HepG2 (cell line): ENCODE measurements at regions not wholly inside any gene's neighbourhood (a gene's known extent, or its start where the extent isn't known, plus 50 kb on each side); places are given as distances from the start of the nearest gene placed in this dataset.

ENCODE experiments used
- ATAC-seq: fragments of 200-7000 bp; cut with Tn5 transposase; 3 replicates; pipeline ENCODE4 v1.9.1; 2020; ENCODE audit warnings: mild to moderate bottlenecking, moderate library complexity
- BruUV-seq: library from RNA; stranded (reverse); fragments of 400-500 nt; replicated peaks from 2 replicates; lab custom pipeline; 2021; lab: Mats Ljungman, UMichigan
- CTCF ChIA-PET: fragments of 300-600 bp; formaldehyde crosslinking; extraction: SDS; loops from one replicate; lab custom pipeline; 2021; ENCODE audit warnings: low total read pairs, inconsistent platforms, low intra/inter-chr PET ratio; lab: Yijun Ruan, JAX
- POLR2A ChIA-PET: fragments of 350-600 bp; sonication (Branson Sonifier 250); formaldehyde crosslinking; loops from one replicate; lab custom pipeline; 2020; ENCODE audit warnings: antibody characterized with exemption, inconsistent platforms; lab: Yijun Ruan, JAX
- DNase-seq: peaks from one replicate; pipeline ENCODE4 v3.0.0-alpha.2; 2015; ENCODE audit warnings: low spot score
- FAIRE-seq: peaks from 3 replicates; lab custom pipeline; 2011; peaks lifted over from hg19 to GRCh38; lab: Jason Lieb, UNC
- H2AFZ ChIP-seq: one replicate; pipeline ENCODE4 v1.6.1; 2011; ENCODE audit warnings: low read length, inconsistent platforms
- H3K27ac ChIP-seq: fragments of 300-600 bp; 3 replicates; pipeline ENCODE4 v1.8.0; 2011; ENCODE audit warnings: mixed run types, mild to moderate bottlenecking, mixed read lengths, low read length, inconsistent platforms; ENCODE audit not compliant: insufficient read depth; ENCODE audit errors: extremely low read length
- H3K27me3 ChIP-seq, 2 experiments: fragments of 200-600 bp in 1 of 2; 2 replicates in 1 of 2; 3 replicates in 1 of 2; pipeline versions ENCODE4 v1.6.0 to v1.8.0; 2011; ENCODE audit warnings: low read length in 2 of 2, mild to moderate bottlenecking in 2 of 2, moderate library complexity in 2 of 2, inconsistent platforms in 1 of 2; ENCODE audit not compliant: insufficient read depth in 2 of 2, control insufficient read depth in 1 of 2
- H3K36me3 ChIP-seq, 2 experiments: fragments of 200-600 bp in 1 of 2; replicated peaks in 1 of 2; 2 replicates in 1 of 2; 3 replicates in 1 of 2; pipeline versions ENCODE4 v1.5.1 to v1.8.0; 2011; ENCODE audit warnings: low read length in 2 of 2, inconsistent platforms in 1 of 2; ENCODE audit not compliant: insufficient read depth in 2 of 2, control insufficient read depth in 1 of 2
- H3K4me1 ChIP-seq: 2 replicates; pipeline ENCODE4 v1.5.1; 2012; ENCODE audit warnings: low read length, inconsistent platforms; ENCODE audit not compliant: insufficient read depth
- H3K4me2 ChIP-seq: 2 replicates; pipeline ENCODE4 v1.6.0; 2011; ENCODE audit warnings: low read depth, low read length, inconsistent platforms
- H3K4me3 ChIP-seq, 3 experiments: fragments of 200-600 bp in 1 of 3; sonication (generic), shearing (Covaris generic) in 1 of 3; replicated peaks in 1 of 3; 2 replicates each; pipeline ENCODE4 v1.5.1; 2011 to 2016; ENCODE audit warnings: low read length in 3 of 3, inconsistent platforms in 2 of 3, low read depth in 2 of 3, mild to moderate bottlenecking in 2 of 3, control low read depth in 1 of 3, mixed read lengths in 1 of 3; ENCODE audit not compliant: insufficient read depth in 1 of 3
- H3K79me2 ChIP-seq: one replicate; pipeline ENCODE4 v1.6.1; 2011; ENCODE audit warnings: low read length, inconsistent platforms; ENCODE audit not compliant: insufficient read depth
- H3K9ac ChIP-seq: 2 replicates; pipeline ENCODE4 v1.6.0; 2011; ENCODE audit warnings: mild to moderate bottlenecking, low read depth, low read length, inconsistent platforms; ENCODE audit not compliant: insufficient read depth
- H3K9me3 ChIP-seq: 2 replicates; pipeline ENCODE4 v1.5.1; 2012; ENCODE audit warnings: mild to moderate bottlenecking, low read length
- H4K20me1 ChIP-seq: 2 replicates; pipeline ENCODE4 v1.6.0; 2011; ENCODE audit warnings: inconsistent platforms, mild to moderate bottlenecking, low read length, moderate library complexity; ENCODE audit not compliant: insufficient read depth
- ARNT2 ChIP-seq: sonication (generic); formaldehyde crosslinking; IDR thresholded peaks from 2 replicates; pipeline ENCODE4 v1.8.0; 2022; ENCODE audit warnings: mild to moderate bottlenecking, low read depth, missing genetic modification reagents, moderate library complexity
- ATF7 ChIP-seq, 2 experiments: fragments of 450-650 bp in 1 of 2; sonication (generic) in 1 of 2; formaldehyde crosslinking in 1 of 2; IDR thresholded peaks; 2 replicates each; pipeline versions ENCODE4 v1.4.0 to v1.6.1; 2016 to 2020; ENCODE audit warnings: antibody characterized with exemption in 1 of 2, mild to moderate bottlenecking in 1 of 2, missing genetic modification reagents in 1 of 2
- CEBPB ChIP-seq: IDR thresholded peaks from 2 replicates; pipeline ENCODE4 v1.6.1; 2011; ENCODE audit warnings: low read depth, low read length, improper control_type of control experiment, borderline replicate concordance
- KLF11 ChIP-seq: IDR thresholded peaks from 2 replicates; pipeline ENCODE4 v1.6.1; 2016; ENCODE audit warnings: missing compliant biosample characterization
- POLR2AphosphoS2 ChIP-seq: IDR thresholded peaks from 2 replicates; pipeline ENCODE4 v1.6.1; 2011; ENCODE audit warnings: low read depth, low read length, improper control_type of control experiment
- SIX4 ChIP-seq: sonication (generic); formaldehyde crosslinking; IDR thresholded peaks from 2 replicates; pipeline ENCODE4 v1.4.0; 2020; ENCODE audit warnings: missing genetic modification reagents
- ZNF180 ChIP-seq: sonication (generic); formaldehyde crosslinking; IDR thresholded peaks from 2 replicates; pipeline ENCODE4 v1.4.0; 2020; ENCODE audit warnings: low read depth, missing genetic modification reagents, borderline replicate concordance
- WGBS: methylation state at CpG from one replicate; pipeline ENCODE4 v1.1.6; 2017; ENCODE audit warnings: low lambda C conversion rate; 5-methylcytosine and 5-hydroxymethylcytosine counted together
- in situ Hi-C: cut with HindIII; loops from 2 replicates; pipeline ENCODE4 v1.10.0; 2017; ENCODE audit warnings: low pct_unique_long_range_greater_than_20kb; ENCODE audit not compliant: extremely low pct_ligation_motif_present
- intact Hi-C: fragments of 100-400 bp; cut with micrococcal nuclease; formaldehyde crosslinking; loops from one replicate; pipeline ENCODE4 v1.10.0; 2022; ENCODE audit not compliant: unreplicated experiment

- FAIRE-seq = no peak
- Histone ChIP-seq H2AFZ (no peak overlapping the region), H3K4me3 (no peak overlapping the region), H3K27me3 (no peaks in the 10 kb centered on the region), H3K79me2 (no peaks in the 10 kb centered on the region), H3K9me3 (no peaks in the 10 kb centered on the region), H4K20me1 (no peaks in the 10 kb centered on the region), H3K4me1 (no peaks in the 10 kb centered on the region), H3K9ac (no peak overlapping the region)
- in situ Hi-C loops = no loop called here
- no TSS peak for BruUV-seq
- no peak for TF ChIP-seq ZNF180 (CRISPR knock-in tag)
- TF ChIP-seq POLR2AphosphoS2 = no peak
- TF ChIP-seq KLF11 (CRISPR knock-in tag) = no peak
- TF ChIP-seq, all 625 proteins: peak for 0
- no peak for DNase-seq
- ChIA-PET POLR2A (no interaction called here), CTCF (no interaction called here)
- Histone ChIP-seq H3K27ac (no peak overlapping the region), H3K4me2 (no peak overlapping the region), H3K36me3 (no peaks in the 10 kb centered on the region)
- no peak for ATAC-seq
- WGBS = 18% methylated on average over 3 of the region's 3 CpGs
- intact Hi-C loops = no loop called here
Measured at GRCh38 chr2:147530033-147530432, 314.8 kb upstream of the ACVR2A start.

GRCh38 chr2:147525819-147526489 lies 318.9 kb upstream of the ACVR2A start:
- no TSS peak for BruUV-seq
- ChIA-PET POLR2A (no interaction called here), CTCF (no interaction called here)
- in situ Hi-C loops = no loop called here
- no peaks in the 10 kb centered on the region for H3K36me3 ChIP-seq
- FAIRE-seq (no peak), ATAC-seq (no peak), DNase-seq (no peak)
- no peaks in the 10 kb centered on the region for H4K20me1 ChIP-seq
- H3K4me2 ChIP-seq = no peak overlapping the region
- H3K4me1 ChIP-seq = no peaks in the 10 kb centered on the region
- intact Hi-C loops = no loop called here
- no peaks in the 10 kb centered on the region for H3K9me3 ChIP-seq
- H3K27ac ChIP-seq = no peak overlapping the region
- H3K9ac ChIP-seq = no peak overlapping the region
- no peaks in the 10 kb centered on the region for H3K79me2 ChIP-seq
- H3K4me3 ChIP-seq = no peak overlapping the region
- WGBS = 6% methylated on average over 3 of the region's 3 CpGs
- TF ChIP-seq SIX4 (CRISPR knock-in tag) (no peak), CEBPB (peak; percentile 54; the same call in 1 of the 2 replicates), ARNT2 (no peak), ATF7 (IDR thresholded peaks at IDR 0.05) (peak; percentile 53), ATF7 (CRISPR knock-in tag; IDR thresholded peaks at IDR 0.05) (no peak)
- H3K27me3 ChIP-seq = no peaks in the 10 kb centered on the region
- H2AFZ ChIP-seq = no peak overlapping the region
